ENCODE measurements at regions not wholly inside any gene's neighbourhood (a gene's known extent, or its start where the extent isn't known, plus 50 kb on each side); places are given as distances from the start of the nearest gene placed in this dataset.
"Not testable (repeated sequence)": the region's sequence is repeated elsewhere in the genome, so short reads cannot be mapped to it uniquely, and the experiment has no call there.

DNA sequence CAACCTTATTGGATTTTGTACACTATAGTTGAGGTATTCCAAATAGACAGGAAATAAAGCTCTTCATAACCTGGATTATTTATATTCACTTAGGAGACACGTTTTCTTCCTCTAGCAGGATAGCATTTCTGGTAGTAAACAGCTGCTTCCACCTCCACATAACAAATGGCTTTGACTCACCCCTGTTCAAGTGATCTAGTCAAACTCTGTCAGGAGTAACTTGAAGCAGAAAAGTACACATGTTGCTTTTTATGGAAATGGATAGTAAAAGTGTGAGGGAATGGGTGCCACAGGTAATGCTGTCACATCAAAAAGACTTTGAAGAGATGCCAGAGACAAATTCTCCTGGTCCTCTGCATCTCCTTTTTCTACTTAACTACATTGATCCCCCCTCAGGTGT is 258.7 kb upstream of the SLC7A11 start:
- DNase-seq (ENCODE audit: low read depth): no peak

GRCh38 chr4:138499627-138500026 is 257.5 kb upstream of the SLC7A11 start:
- no peak for DNase-seq (ENCODE audit: low read depth)

- DNase-seq (ENCODE audit: low read depth): peak; percentile 23
These were observed 252.8 kb upstream of the SLC7A11 start for GRCh38 chr4:138494931-138495330.

GRCh38 chr4:138494116-138494515 is 252.0 kb upstream of the SLC7A11 start:
- no peak for DNase-seq (ENCODE audit: low read depth)

GRCh38 chr4:138492176-138492575 is 250.0 kb upstream of the SLC7A11 start:
- DNase-seq (ENCODE audit: low read depth): no peak

- no peak for DNase-seq (ENCODE audit: low read depth)
These were observed 246.4 kb upstream of the SLC7A11 start for GRCh38 chr4:138488533-138488932.

DNA sequence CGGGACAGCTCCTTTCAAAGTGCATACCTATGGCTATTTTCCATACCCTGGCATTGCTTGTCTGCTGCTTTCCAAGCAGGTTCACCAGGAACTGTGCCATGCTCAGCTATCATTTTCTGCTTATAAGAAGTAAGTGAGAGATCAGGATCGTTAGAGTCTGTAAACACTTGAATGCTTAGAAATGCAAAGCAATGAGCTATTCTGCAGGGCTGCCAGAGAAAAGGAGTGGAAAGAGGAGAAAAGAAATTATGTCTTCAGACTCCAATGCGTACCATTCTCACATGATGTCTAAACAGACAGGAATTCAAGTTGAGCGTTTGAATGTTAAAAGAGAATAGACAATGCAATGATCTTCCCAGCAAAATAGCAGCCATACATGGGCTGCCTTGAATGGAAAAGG is 245.5 kb upstream of the SLC7A11 start:
- DNase-seq (ENCODE audit: low read depth): no peak

- no peak for DNase-seq (ENCODE audit: low read depth)
These were observed 245.1 kb upstream of the SLC7A11 start for GRCh38 chr4:138487230-138487629.

DNA sequence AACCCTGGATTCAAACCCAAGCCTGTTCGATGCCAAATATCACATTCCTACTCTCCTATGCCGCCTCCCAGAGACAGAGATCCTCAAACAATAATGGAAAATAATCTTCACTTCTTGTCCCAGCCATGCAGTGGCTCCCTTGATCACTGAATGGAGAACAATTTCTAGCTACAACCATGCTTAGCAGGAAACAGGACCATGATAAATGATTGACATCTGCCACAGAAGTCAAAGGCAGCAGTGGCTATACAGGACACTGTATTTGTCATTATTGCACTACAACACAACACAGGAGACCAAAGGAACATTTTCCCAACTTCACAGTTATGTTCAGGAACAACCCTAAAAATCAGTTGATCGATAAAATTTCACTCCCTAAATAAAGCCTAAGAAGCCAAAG is 243.3 kb upstream of the SLC7A11 start:
- DNase-seq (ENCODE audit: low read depth): no peak

GRCh38 chr4:138475116-138475515 is 233.0 kb upstream of the SLC7A11 start:
- no peak for DNase-seq (ENCODE audit: low read depth)

- DNase-seq (ENCODE audit: low read depth): no peak
These were observed 231.2 kb upstream of the SLC7A11 start for GRCh38 chr4:138473339-138473738.

GRCh38 chr4:138460477-138461414 is 218.6 kb upstream of the SLC7A11 start:
- DNase-seq (ENCODE audit: low read depth): no peak

DNA sequence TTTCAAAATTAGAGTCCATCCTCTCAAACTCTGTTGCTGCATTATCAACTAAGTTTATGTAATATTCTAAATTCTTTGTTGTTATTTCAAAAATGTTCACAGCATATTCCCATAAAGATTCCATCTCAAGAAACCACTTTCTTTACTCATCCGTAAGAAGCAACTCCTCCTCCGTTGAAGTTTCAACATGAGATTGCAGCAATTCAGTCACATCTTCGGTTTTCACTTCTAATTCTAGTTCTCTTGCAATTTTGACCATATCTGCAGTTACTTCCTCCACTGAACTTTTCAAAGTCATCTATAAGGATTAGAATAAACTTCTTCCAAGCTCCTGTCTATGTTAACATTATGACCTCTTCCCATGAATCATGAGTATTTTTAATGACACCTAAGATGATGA is 216.6 kb upstream of the SLC7A11 start:
- DNase-seq (ENCODE audit: low read depth): no peak

GRCh38 chr4:138456349-138456748 is 214.2 kb upstream of the SLC7A11 start:
- not testable (repeated sequence) for DNase-seq (ENCODE audit: low read depth)

DNA sequence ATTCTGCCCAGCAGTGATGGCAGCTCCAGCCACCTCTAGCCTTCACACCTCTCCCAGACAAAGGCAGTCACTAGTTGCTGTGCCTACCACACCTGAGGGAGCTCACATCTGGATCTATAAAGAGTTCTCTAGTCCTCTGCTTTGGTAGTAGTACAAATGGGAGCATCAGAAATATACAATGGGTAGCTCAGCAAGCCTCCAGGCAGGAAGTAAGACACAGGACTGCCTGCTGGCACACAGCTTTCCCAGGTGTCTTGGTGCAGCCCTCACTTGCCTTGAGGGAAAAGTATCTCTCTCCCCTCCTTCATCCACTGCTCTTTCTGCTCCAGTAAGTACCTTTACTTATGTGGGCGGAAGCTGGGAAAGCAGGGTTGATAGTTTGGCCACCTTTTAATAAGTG is 212.9 kb upstream of the SLC7A11 start:
- DNase-seq (ENCODE audit: low read depth): no peak

DNA sequence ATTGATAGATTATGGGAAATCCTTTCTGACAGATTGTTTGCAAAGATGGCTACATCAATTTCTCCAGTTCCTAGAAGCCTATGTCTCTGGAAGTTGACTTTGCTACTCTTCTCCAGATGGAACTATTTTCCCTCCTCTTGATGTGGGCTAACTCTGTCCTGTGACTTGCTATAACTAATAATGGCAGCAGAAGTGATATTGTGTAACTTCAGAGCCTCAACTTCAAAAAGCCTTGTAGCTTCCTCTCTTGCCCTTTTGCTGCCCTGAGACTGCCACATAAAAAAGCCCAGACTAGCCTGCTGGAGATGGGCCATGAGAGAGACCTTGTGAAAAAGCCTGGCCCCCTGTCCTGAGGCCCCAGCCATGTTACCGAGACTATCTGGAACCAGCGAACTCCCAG is 210.7 kb upstream of the SLC7A11 start:
- no peak for DNase-seq (ENCODE audit: low read depth)

DNA sequence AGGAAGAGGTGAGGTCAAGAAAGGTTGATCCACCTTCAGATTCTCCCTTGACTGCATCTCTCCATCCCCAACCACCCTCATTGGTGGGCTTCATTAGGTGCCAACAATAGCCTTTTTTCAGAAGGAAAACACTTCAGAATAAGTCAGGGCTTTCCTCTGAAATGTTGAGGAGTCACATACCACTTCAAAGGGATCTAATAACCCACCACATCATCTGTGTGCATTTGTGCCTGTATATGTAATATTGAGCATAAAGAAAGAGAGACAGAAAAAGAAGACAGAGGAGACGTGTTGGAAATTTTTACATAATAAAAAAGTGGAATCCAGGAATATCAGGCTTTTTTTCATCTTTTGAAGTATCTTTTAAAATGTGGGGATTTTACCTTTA is 209.1 kb upstream of the SLC7A11 start:
- no peak for DNase-seq (ENCODE audit: low read depth)

GRCh38 chr4:138450546-138451275 is 208.6 kb upstream of the SLC7A11 start:
- no peak for DNase-seq (ENCODE audit: low read depth)

GRCh38 chr4:138449938-138450337 is 207.8 kb upstream of the SLC7A11 start:
- DNase-seq (ENCODE audit: low read depth): no peak

DNA sequence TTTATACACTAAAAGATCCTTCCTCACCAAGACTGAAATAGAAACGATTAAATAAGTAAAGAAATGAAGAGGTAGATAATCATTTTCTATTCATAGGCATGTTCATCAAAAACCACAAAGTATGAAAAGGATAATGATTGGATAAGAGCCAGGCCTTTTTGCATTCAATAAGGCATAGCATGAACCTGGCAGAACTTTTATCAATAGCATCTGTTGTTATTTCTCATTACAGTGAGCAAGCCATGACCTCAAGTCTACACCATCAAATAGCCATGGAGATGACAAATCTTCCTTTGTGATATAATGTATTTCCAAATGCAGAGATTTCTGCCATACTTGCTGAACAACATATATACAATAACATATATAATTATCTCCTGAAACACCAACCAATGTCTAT is 206.0 kb upstream of the SLC7A11 start:
- DNase-seq (ENCODE audit: low read depth): no peak

DNA sequence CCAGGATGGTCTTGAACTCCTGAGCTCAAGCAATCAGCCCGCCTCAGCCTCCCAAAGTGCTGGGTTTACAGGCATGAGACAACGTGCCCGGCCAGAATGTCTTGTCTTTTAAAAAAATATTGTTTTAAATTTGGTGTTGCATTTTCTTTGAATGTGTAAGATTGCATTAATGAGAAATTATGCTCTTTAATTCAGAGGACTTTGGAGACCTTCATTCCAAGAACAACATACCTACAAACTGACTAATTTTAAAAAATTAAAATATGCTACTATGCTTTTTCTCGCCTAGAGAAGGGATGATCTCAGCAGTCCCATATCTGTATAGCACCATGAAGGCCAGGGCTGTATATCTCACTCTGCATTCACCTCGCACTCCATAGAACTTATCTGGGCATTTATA is 204.3 kb upstream of the SLC7A11 start:
- DNase-seq (ENCODE audit: low read depth): no peak

GRCh38 chr4:138445098-138445497 is 202.9 kb upstream of the SLC7A11 start:
- peak; percentile 34 for DNase-seq (ENCODE audit: low read depth)

DNA sequence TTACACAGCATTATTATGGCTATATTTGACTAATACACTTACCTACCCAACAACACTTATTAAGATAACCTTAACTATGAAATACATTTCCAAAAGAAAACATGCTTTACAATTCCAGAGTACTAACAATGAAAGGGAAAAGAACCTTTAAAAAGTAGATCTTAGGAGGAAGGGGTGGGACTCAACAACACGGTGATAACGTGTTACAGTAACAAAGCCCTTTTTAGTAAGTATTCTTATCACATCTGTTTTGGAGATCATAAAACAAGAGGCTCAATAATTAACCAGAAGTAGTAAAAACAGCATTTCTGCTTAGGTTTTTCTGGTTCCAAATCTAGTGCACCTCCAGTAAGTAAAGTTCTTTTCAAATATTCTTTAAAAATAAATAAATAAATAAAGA is 202.1 kb upstream of the SLC7A11 start:
- no peak for DNase-seq (ENCODE audit: low read depth)
